Nephron progenitor cell (in vitro differentiated cells): ENCODE measurements at regions not wholly inside any gene's neighbourhood (a gene's known extent, or its start where the extent isn't known, plus 50 kb on each side); places are given as distances from the start of the nearest gene placed in this dataset.
A peak's percentile ranks its signal among the peaks of the same experiment; 100 is the strongest.

Source experiments
- DNase-seq: peaks from one replicate; pipeline ENCODE4 v3.0.0; 2021
- H3K27ac Mint-ChIP-seq: 2 replicates; pipeline ENCODE4 v1.8.0; 2021; ENCODE audit warnings: mild to moderate bottlenecking, moderate library complexity, mixed read lengths
- H3K27me3 Mint-ChIP-seq: 2 replicates; pipeline ENCODE4 v1.8.0; 2021; ENCODE audit warnings: mild to moderate bottlenecking, low read depth, mixed read lengths; ENCODE audit not compliant: poor library complexity
- H3K36me3 Mint-ChIP-seq: 2 replicates; pipeline ENCODE4 v1.8.0; 2021; ENCODE audit warnings: low read depth, mixed read lengths
- H3K4me1 Mint-ChIP-seq: 2 replicates; pipeline ENCODE4 v1.8.0; 2021; ENCODE audit warnings: mixed read lengths
- H3K4me3 Mint-ChIP-seq: 2 replicates; pipeline ENCODE4 v1.8.0; 2021; ENCODE audit warnings: mild to moderate bottlenecking, moderate library complexity, mixed read lengths
- H3K9me3 Mint-ChIP-seq: 2 replicates; pipeline ENCODE4 v1.8.0; 2021; ENCODE audit warnings: mild to moderate bottlenecking, moderate library complexity, mixed read lengths
- TF ChIP-seq, protein P1 (sequence below): fragments of 200-600 bp; sonication (generic); IDR thresholded peaks from 2 replicates; pipeline ENCODE4 v1.5.0; 2021; ENCODE audit warnings: antibody characterized with exemption

DNA sequence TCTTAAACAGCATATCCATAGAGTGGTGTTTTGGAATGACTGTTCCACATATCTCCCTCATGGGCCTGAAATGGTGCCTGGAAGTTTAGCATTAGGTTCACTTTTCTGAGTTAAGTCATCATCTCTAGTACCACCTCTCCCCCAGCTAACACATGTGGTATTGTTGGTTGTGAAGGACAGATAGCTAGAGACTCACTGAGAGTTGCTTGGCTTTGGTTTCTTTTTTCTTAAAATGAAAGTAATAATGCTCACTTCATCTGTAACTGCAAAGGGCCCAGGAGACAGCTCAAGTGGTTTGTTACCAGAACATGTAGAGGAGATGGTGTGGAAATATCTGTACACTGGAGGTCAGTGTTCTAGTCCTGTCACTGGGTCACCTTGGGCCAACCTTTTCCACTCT is 90.9 kb downstream of the EFNB1 start:
- no peak for DNase-seq
- Mint-ChIP-seq H3K27me3 (peaks cover 12% of the 10 kb centered on the region), H3K9me3 (peaks cover 33% of the 10 kb centered on the region), H3K4me3 (no peak overlapping the region), H3K36me3 (no peaks in the 10 kb centered on the region), H3K27ac (no peak overlapping the region), H3K4me1 (peaks cover 29% of the 10 kb centered on the region)
- TF ChIP-seq, protein P1, sequence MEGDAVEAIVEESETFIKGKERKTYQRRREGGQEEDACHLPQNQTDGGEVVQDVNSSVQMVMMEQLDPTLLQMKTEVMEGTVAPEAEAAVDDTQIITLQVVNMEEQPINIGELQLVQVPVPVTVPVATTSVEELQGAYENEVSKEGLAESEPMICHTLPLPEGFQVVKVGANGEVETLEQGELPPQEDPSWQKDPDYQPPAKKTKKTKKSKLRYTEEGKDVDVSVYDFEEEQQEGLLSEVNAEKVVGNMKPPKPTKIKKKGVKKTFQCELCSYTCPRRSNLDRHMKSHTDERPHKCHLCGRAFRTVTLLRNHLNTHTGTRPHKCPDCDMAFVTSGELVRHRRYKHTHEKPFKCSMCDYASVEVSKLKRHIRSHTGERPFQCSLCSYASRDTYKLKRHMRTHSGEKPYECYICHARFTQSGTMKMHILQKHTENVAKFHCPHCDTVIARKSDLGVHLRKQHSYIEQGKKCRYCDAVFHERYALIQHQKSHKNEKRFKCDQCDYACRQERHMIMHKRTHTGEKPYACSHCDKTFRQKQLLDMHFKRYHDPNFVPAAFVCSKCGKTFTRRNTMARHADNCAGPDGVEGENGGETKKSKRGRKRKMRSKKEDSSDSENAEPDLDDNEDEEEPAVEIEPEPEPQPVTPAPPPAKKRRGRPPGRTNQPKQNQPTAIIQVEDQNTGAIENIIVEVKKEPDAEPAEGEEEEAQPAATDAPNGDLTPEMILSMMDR = no peak

GRCh38 chrX:68918202-68918601 is 89.4 kb downstream of the EFNB1 start:
- H3K36me3 Mint-ChIP-seq = no peaks in the 10 kb centered on the region

GRCh38 chrX:68917799-68918198 is 89.0 kb downstream of the EFNB1 start:
- Mint-ChIP-seq H3K27ac (no peak overlapping the region), H3K27me3 (peaks cover 10% of the 10 kb centered on the region), H3K9me3 (peaks cover 34% of the 10 kb centered on the region), H3K4me3 (no peak overlapping the region), H3K36me3 (no peaks in the 10 kb centered on the region), H3K4me1 (peaks cover 45% of the 10 kb centered on the region)
- no peak for DNase-seq
- TF ChIP-seq, protein P1 = no peak

More at GRCh38 chrX:68918202-68918601, 89.4 kb downstream of the EFNB1 start:
- H3K4me3 Mint-ChIP-seq = no peak overlapping the region
- peaks cover 41% of the 10 kb centered on the region for H3K4me1 Mint-ChIP-seq
- TF ChIP-seq, protein P1 = no peak
- DNase-seq = no peak
- peaks cover 14% of the 10 kb centered on the region for H3K27me3 Mint-ChIP-seq
- peaks cover 30% of the 10 kb centered on the region for H3K9me3 Mint-ChIP-seq
- no peak overlapping the region for H3K27ac Mint-ChIP-seq

DNA sequence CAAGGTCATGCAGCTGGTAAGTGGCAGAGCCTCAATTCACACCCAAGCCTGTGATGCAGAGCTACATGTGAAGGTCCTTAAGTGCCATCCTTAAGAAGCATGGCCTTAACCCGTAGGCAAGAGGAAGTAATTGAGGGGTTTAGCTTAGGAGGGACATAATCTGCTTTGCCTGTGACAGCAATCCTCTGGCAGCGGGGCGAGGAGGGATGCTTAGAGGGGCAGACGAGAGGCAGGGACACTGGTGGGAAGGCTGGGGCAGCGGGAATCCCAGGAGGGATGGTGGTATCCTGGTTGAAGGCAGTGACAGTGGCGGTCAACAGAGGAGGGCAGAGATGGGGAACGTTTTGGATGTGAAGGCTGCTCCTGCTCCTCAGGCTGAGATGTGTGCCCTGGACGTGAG is 88.1 kb downstream of the EFNB1 start:
- H3K9me3 Mint-ChIP-seq = peaks cover 38% of the 10 kb centered on the region

DNA sequence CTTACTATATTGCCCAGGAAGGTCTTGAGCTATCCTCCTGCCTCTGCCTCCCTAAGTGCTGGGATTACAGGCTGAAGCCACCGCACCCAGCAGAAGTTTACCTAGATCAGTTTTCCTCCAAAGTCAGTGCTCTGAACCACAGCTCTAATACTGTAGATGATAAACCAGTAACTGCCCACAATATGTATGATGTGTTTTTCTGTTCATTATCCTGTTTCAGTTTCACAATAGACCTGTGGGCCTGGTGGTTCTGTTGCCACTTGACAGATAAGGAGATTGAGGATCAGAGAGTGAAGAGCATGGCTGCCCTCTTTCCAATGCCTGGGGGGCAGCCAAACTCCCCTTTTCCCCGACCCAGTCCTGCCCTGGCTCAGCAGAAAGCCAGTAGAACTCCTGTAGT is 87.0 kb downstream of the EFNB1 start:
- Mint-ChIP-seq H3K27ac (no peak overlapping the region), H3K4me1 (peaks cover 59% of the 10 kb centered on the region), H3K27me3 (peaks cover 10% of the 10 kb centered on the region), H3K36me3 (no peaks in the 10 kb centered on the region), H3K9me3 (peaks cover 38% of the 10 kb centered on the region), H3K4me3 (no peak overlapping the region)
- TF ChIP-seq, protein P1 = no peak
- DNase-seq = no peak

More for the DNA sequence above, 88.1 kb downstream of the EFNB1 start:
- Mint-ChIP-seq H3K36me3 (no peaks in the 10 kb centered on the region), H3K27me3 (peaks cover 10% of the 10 kb centered on the region), H3K27ac (no peak overlapping the region), H3K4me1 (peaks cover 53% of the 10 kb centered on the region), H3K4me3 (no peak overlapping the region)
- TF ChIP-seq, protein P1 = no peak
- DNase-seq = no peak

DNA sequence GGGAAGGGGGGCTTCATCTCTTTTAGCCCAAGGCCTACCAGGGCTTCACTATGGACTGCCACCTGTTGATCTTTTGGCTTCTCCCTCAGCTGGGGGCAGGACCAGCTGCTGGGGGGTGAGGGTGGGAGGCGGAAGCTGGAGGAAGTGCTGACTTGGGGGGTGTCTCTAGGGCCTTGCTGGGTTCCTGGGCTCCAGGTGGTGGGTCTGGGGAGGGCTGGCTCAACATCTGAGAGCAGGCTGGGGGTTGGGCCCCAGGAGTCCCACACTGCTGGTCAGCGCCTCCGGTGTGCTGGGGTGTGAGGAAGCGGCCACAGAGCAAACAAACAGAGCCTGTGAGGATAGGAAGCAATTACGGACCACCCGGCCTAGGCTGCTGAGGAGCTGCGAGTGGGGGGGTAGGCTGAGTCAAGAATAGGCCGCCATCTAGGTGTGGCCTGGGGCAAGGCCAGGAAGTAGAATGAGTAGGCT is 85.7 kb downstream of the EFNB1 start:
- Mint-ChIP-seq H3K36me3 (no peaks in the 10 kb centered on the region), H3K4me3 (no peak overlapping the region), H3K27me3 (peaks cover 16% of the 10 kb centered on the region), H3K4me1 (peaks cover 71% of the 10 kb centered on the region), H3K27ac (no peak overlapping the region), H3K9me3 (peaks cover 43% of the 10 kb centered on the region)
- DNase-seq = peak; percentile 27
- TF ChIP-seq, protein P1 = no peak
